CD4-positive, alpha-beta T cell (primary cell): ENCODE measurements at regions not wholly inside any gene's neighbourhood (a gene's known extent, or its start where the extent isn't known, plus 50 kb on each side); places are given as distances from the start of the nearest gene placed in this dataset.

ENCODE experiments used
- ATAC-seq: fragments of 200-7000 bp; cut with Tn5 transposase; one replicate; pipeline ENCODE4 v1.10.0; 2022; ENCODE audit warnings: mild to moderate bottlenecking; ENCODE audit not compliant: poor library complexity
- CTCF ChIA-PET: fragments of 350-600 bp; sonication (Branson Sonifier 250); formaldehyde crosslinking; loops from one replicate; lab custom pipeline; 2021; ENCODE audit warnings: antibody characterized with exemption, inconsistent platforms; lab: Charles Lee
- POLR2A ChIA-PET: fragments of 350-600 bp; sonication (Branson Sonifier 250); formaldehyde crosslinking; loops from one replicate; lab custom pipeline; 2021; ENCODE audit warnings: antibody characterized with exemption, inconsistent platforms; lab: Charles Lee
- DNase-seq, 14 experiments: peaks; one replicate each; pipeline ENCODE4 v3.0.0-alpha.2; 2013 to 2020; ENCODE audit warnings: mixed read lengths in 2 of 14
- H3K27ac ChIP-seq, 2 donors: one replicate each; pipeline versions ENCODE4 v1.5.1 to v1.7.0; 2013; ENCODE audit warnings: low read length in 2 of 2, low read depth in 1 of 2, mild to moderate bottlenecking in 1 of 2
- H3K27me3 ChIP-seq, 2 experiments: 1 replicate in 1 of 2; 2 replicates in 1 of 2; pipeline versions ENCODE4 v1.6.1 to v1.7.0; 2013; ENCODE audit warnings: low read length in 2 of 2, control low read depth in 1 of 2, mild to moderate bottlenecking in 1 of 2, moderate library complexity in 1 of 2; ENCODE audit not compliant: insufficient read depth in 2 of 2, control insufficient read depth in 1 of 2
- H3K36me3 ChIP-seq: one replicate; pipeline ENCODE4 v1.6.1; 2013; ENCODE audit warnings: low read length, control low read depth; ENCODE audit not compliant: insufficient read depth
- H3K4me1 ChIP-seq: one replicate; pipeline ENCODE4 v1.6.1; 2013; ENCODE audit warnings: low read length, control low read depth; ENCODE audit not compliant: insufficient read depth
- H3K4me3 ChIP-seq: one replicate; pipeline ENCODE4 v1.5.1; 2013; ENCODE audit warnings: mild to moderate bottlenecking, low read length, moderate library complexity
- H3K9me3 ChIP-seq, 2 experiments: 1 replicate in 1 of 2; 2 replicates in 1 of 2; pipeline versions ENCODE4 v1.6.1 to v1.7.0; 2013; ENCODE audit warnings: low read length in 2 of 2, mild to moderate bottlenecking in 2 of 2, control low read depth in 1 of 2, moderate library complexity in 1 of 2; ENCODE audit not compliant: control insufficient read depth in 1 of 2, insufficient read depth in 1 of 2
- H3K27ac Mint-ChIP-seq: one replicate; pipeline ENCODE4 v1.8.0; 2020; ENCODE audit warnings: mixed read lengths
- H3K27me3 Mint-ChIP-seq: one replicate; pipeline ENCODE4 v1.8.0; 2021; ENCODE audit warnings: mixed read lengths
- H3K36me3 Mint-ChIP-seq: one replicate; pipeline ENCODE4 v1.8.0; 2021; ENCODE audit warnings: low read depth, mixed read lengths
- H3K4me1 Mint-ChIP-seq: one replicate; pipeline ENCODE4 v1.8.0; 2021; ENCODE audit warnings: low read depth, mixed read lengths
- H3K4me3 Mint-ChIP-seq: one replicate; pipeline ENCODE4 v1.8.0; 2020; ENCODE audit warnings: mild to moderate bottlenecking, mixed read lengths
- H3K9me3 Mint-ChIP-seq: one replicate; pipeline ENCODE4 v1.8.0; 2020; ENCODE audit warnings: mixed read lengths
- CTCF ChIP-seq: fragments of 200-600 bp; IDR thresholded peaks from one replicate; pipeline ENCODE4 v1.8.0; 2022; ENCODE audit warnings: antibody characterized with exemption, mild to moderate bottlenecking
- intact Hi-C, 2 experiments: fragments of 100-400 bp; cut with DNase I in 1 of 2; cut with micrococcal nuclease in 1 of 2; formaldehyde crosslinking; loops; one replicate each; pipeline versions ENCODE4 v1.15.1 to v1.9.0; 2023 to 2025; cut with DNase I, micrococcal nuclease

- H3K27ac Mint-ChIP-seq, result no peak overlapping the region
- intact Hi-C loops, result no loop called here
- ChIA-PET POLR2A (interaction anchor here (0.6 kb wide), 1 partner anchor 726 kb away, joined by 3 read pairs; no protein-coding TSS in a partner anchor), CTCF (no interaction called here)
- peaks cover 22% of the 10 kb centered on the region for H3K27me3 Mint-ChIP-seq
- H3K4me1 Mint-ChIP-seq, result no peaks in the 10 kb centered on the region
- H3K36me3 Mint-ChIP-seq, result no peaks in the 10 kb centered on the region
- peaks cover 0 to 5% of the 10 kb centered on the region in 2 experiments for H3K27me3 ChIP-seq
- DNase-seq (no peak), ATAC-seq (no peak)
- no peak for TF ChIP-seq CTCF
- no peak overlapping the region for H3K27ac ChIP-seq
- no peak overlapping the region for H3K4me3 Mint-ChIP-seq
- no peaks in the 10 kb centered on the region for H3K9me3 ChIP-seq
- H3K36me3 ChIP-seq, result no peaks in the 10 kb centered on the region
- H3K4me1 ChIP-seq, result no peaks in the 10 kb centered on the region
- H3K4me3 ChIP-seq, result no peak overlapping the region
- peaks cover 2% of the 10 kb centered on the region for H3K9me3 Mint-ChIP-seq
Measured at GRCh38 chr6:88266126-88266525, 100.0 kb upstream of the CNR1 start.

DNA sequence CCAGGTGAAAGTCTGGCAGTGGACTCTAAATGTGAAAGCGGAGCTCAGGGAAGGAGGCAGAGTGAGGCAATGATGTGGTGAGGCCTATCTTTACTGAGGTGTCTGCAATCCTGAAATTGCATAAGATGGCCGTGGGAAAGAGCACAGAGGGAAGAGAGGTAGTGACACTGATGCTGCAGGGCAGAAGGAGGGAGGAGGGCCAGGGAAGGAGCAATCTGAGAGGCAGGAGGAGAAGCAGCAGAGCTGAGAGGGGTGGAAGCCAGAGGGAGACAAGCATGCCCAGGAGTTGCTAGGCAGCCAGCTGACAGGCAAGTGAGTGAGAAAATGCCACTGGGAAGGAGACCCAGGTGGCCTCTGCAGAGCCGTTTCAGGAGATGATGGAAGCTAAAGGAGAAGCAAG is 97.4 kb upstream of the CNR1 start:
- Mint-ChIP-seq H3K36me3 (no peaks in the 10 kb centered on the region), H3K4me3 (no peak overlapping the region)

GRCh38 chr6:88262332-88262731 is 96.2 kb upstream of the CNR1 start:
- no peak overlapping the region for H3K27ac ChIP-seq
- Mint-ChIP-seq H3K4me3 (no peak overlapping the region), H3K27ac (no peak overlapping the region), H3K4me1 (no peaks in the 10 kb centered on the region), H3K9me3 (no peaks in the 10 kb centered on the region), H3K36me3 (no peaks in the 10 kb centered on the region), H3K27me3 (peaks cover 6% of the 10 kb centered on the region)
- no peaks in the 10 kb centered on the region for H3K9me3 ChIP-seq
- ChIA-PET CTCF (no interaction called here), POLR2A (no interaction called here)
- intact Hi-C loops, result no loop called here
- no peaks in the 10 kb centered on the region for H3K36me3 ChIP-seq
- no peaks in the 10 kb centered on the region for H3K27me3 ChIP-seq
- no peak for TF ChIP-seq CTCF
- ATAC-seq (no peak), DNase-seq (no peak)
- H3K4me3 ChIP-seq, result no peak overlapping the region
- no peaks in the 10 kb centered on the region for H3K4me1 ChIP-seq

More for the DNA sequence above, 97.4 kb upstream of the CNR1 start:
- CTCF ChIA-PET, result no interaction called here
- no peaks in the 10 kb centered on the region for H3K9me3 Mint-ChIP-seq
- intact Hi-C loops, result no loop called here
- H3K4me1 Mint-ChIP-seq, result no peaks in the 10 kb centered on the region
- Histone ChIP-seq H3K27ac (no peak overlapping the region), H3K27me3 (peaks cover 0 to 5% of the 10 kb centered on the region in 2 experiments), H3K9me3 (no peaks in the 10 kb centered on the region), H3K36me3 (no peaks in the 10 kb centered on the region), H3K4me1 (no peaks in the 10 kb centered on the region), H3K4me3 (no peak overlapping the region)
- POLR2A ChIA-PET, result no interaction called here
- DNase-seq, result no peak
- no peak for ATAC-seq
- no peak overlapping the region for H3K27ac Mint-ChIP-seq
- no peak for TF ChIP-seq CTCF
- peaks cover 12% of the 10 kb centered on the region for H3K27me3 Mint-ChIP-seq
